Smooth muscle cell (in vitro differentiated cells): ENCODE measurements at regions not wholly inside any gene's neighbourhood (a gene's known extent, or its start where the extent isn't known, plus 50 kb on each side); places are given as distances from the start of the nearest gene placed in this dataset.

Source experiments
- DNase-seq: peaks from one replicate; lab custom pipeline; 2025; ENCODE audit not compliant: unreplicated experiment; lab: John Stamatoyannopoulos, UW
- H2AFZ ChIP-seq: fragments of 200-600 bp; sonication (generic); 2 replicates; pipeline ENCODE4 v1.6.0; 2016; ENCODE audit warnings: antibody characterized with exemption, low read depth, mild to moderate bottlenecking
- H3F3A ChIP-seq: fragments of 200-600 bp; sonication (generic); 2 replicates; pipeline ENCODE4 v1.6.0; 2017; ENCODE audit warnings: antibody characterized with exemption, low read depth
- H3K27ac ChIP-seq: fragments of 200-600 bp; sonication (generic); 2 replicates; pipeline ENCODE4 v1.5.1; 2016; ENCODE audit warnings: low read depth, mild to moderate bottlenecking
- H3K27me3 ChIP-seq: fragments of 200-600 bp; sonication (generic); 2 replicates; pipeline ENCODE4 v1.6.1; 2016; ENCODE audit warnings: low read depth, mild to moderate bottlenecking
- H3K36me3 ChIP-seq: fragments of 200-600 bp; sonication (generic); 2 replicates; pipeline ENCODE4 v1.5.1; 2016; ENCODE audit warnings: low read depth
- H3K4me1 ChIP-seq: fragments of 200-600 bp; sonication (generic); 2 replicates; pipeline ENCODE4 v1.5.1; 2016; ENCODE audit warnings: low read depth
- H3K4me2 ChIP-seq: fragments of 200-600 bp; sonication (generic); 2 replicates; pipeline ENCODE4 v1.6.0; 2016; ENCODE audit warnings: mild to moderate bottlenecking
- H3K4me3 ChIP-seq: fragments of 200-600 bp; sonication (generic); 2 replicates; pipeline ENCODE4 v1.5.1; 2016; ENCODE audit warnings: mild to moderate bottlenecking
- H3K79me2 ChIP-seq: fragments of 200-600 bp; sonication (generic); 2 replicates; pipeline ENCODE4 v1.6.0; 2016; ENCODE audit warnings: low read depth, mild to moderate bottlenecking
- H3K9ac ChIP-seq: fragments of 200-600 bp; sonication (generic); 2 replicates; pipeline ENCODE4 v1.6.0; 2016; ENCODE audit warnings: low read depth
- H3K9me3 ChIP-seq: fragments of 200-600 bp; sonication (generic); replicated peaks from 2 replicates; pipeline ENCODE4 v1.5.1; 2016; ENCODE audit warnings: low read depth
- H4K20me1 ChIP-seq: fragments of 200-600 bp; sonication (generic); 2 replicates; pipeline ENCODE4 v1.6.0; 2016; ENCODE audit warnings: low read depth
- WGBS: methylation state at CpG from one replicate; pipeline ENCODE4 v1.1.7; 2016; ENCODE audit warnings: low lambda C conversion rate; 5-methylcytosine and 5-hydroxymethylcytosine counted together
- TF ChIP-seq, protein P1 (sequence below): fragments of 200-600 bp; sonication (generic); IDR thresholded peaks from 2 replicates; pipeline ENCODE4 v1.5.1; 2017; ENCODE audit warnings: borderline replicate concordance, mild to moderate bottlenecking, antibody characterized with exemption; ENCODE audit not compliant: insufficient read depth, poor library complexity, severe bottlenecking

DNA sequence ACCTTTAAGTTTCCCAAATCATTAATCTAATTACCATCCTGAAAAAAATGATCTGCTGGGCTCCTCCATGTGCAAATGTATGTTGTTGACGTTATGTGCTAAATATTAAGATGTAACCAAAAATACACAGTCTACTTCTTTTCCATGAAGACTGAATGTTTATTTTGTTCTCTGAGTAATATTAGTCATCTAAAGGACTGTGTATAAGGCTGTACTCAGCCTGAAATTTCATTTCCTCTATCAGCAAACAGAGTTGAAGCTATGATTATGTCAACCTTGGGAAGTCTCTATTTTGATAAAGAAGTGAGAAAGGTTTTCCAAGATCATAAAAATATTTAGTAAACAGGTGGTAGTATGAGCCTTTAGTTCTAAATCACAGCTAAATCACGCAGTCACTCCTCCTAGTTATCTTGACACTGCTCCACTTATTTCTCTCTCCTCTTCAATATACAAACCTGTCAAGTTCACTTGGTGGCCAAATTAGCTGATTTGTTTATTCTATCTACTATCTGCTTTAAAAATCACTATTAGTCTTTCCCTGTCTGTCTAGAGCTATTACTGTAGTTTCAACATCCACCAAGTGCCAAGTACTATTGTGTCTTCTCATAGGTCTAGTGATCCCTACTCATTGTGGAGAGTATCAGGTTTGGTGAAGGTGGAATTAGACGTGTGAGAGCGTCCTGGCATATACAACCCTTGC, 211.7 kb upstream of the STARD13 start:
- no peaks in the 10 kb centered on the region for H3K9me3 ChIP-seq
- H4K20me1 ChIP-seq = no peaks in the 10 kb centered on the region
- peak overlapping the region; percentile 23 for H3K4me2 ChIP-seq
- H3K27me3 ChIP-seq = no peaks in the 10 kb centered on the region
- peak overlapping the region; percentile 1 for H2AFZ ChIP-seq
- 71% methylated on average over 4 of the region's 4 CpGs for whole genome bisulfite sequencing
- peaks cover 12% of the 10 kb centered on the region for H3F3A ChIP-seq
- DNase-seq = no peak
- no peak overlapping the region for H3K4me3 ChIP-seq
- H3K9ac ChIP-seq = no peak overlapping the region
- no peaks in the 10 kb centered on the region for H3K36me3 ChIP-seq
- peaks cover 7% of the 10 kb centered on the region for H3K4me1 ChIP-seq
- peak overlapping the region; percentile 29 for H3K27ac ChIP-seq
- no peaks in the 10 kb centered on the region for H3K79me2 ChIP-seq
- TF ChIP-seq, protein P1, sequence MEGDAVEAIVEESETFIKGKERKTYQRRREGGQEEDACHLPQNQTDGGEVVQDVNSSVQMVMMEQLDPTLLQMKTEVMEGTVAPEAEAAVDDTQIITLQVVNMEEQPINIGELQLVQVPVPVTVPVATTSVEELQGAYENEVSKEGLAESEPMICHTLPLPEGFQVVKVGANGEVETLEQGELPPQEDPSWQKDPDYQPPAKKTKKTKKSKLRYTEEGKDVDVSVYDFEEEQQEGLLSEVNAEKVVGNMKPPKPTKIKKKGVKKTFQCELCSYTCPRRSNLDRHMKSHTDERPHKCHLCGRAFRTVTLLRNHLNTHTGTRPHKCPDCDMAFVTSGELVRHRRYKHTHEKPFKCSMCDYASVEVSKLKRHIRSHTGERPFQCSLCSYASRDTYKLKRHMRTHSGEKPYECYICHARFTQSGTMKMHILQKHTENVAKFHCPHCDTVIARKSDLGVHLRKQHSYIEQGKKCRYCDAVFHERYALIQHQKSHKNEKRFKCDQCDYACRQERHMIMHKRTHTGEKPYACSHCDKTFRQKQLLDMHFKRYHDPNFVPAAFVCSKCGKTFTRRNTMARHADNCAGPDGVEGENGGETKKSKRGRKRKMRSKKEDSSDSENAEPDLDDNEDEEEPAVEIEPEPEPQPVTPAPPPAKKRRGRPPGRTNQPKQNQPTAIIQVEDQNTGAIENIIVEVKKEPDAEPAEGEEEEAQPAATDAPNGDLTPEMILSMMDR = no peak

DNA sequence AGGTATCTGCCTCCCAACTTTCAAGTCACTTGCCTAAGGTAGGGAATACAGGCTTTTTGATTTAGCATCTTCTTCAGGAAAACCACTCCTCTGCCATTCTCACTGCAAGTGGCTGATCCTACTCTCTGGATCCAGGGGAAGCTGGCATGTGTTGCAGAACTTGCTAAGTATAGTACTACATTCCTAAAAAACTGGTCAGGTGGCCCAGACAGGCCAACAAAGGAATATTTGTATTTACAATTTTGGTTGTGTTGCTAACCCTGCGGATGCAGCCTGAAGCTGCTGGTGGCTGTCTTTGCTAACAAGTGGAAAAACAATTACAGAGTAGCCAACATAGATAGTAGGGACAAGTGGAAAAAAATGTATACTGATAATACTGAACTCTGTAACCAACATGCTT, 222.5 kb upstream of the STARD13 start:
- 100% methylated on average over 1 of the region's 1 CpG for WGBS

DNA sequence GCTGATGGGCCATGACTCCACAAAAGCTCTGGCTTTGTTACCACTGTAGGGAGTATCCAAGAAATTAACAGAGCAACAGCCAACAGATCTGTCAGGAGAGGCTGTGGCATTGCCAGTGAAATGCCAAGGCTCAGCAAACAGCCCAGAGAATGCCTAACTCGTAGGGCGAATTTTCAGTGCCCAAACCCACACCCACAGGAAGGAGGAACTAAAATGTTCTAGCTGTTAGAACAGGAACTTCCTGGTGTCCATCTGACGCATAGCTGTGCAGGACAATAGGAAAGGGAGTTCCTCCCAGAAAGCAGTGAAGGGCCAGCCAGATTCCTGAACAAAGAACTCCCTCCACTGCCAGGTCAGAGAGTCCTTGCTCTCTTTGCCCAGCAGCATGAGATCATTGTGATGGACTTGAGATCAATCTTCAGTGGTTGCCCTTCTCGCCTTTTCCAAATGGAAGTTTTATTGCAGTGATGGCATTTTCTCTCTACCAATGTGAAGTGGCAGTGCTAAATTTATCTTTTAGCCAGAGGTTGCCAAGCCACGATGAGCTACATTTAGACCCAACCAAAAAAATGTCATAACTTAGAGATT, 224.2 kb upstream of the STARD13 start:
- Histone ChIP-seq H3K27ac (peak overlapping the region; percentile 55), H3K4me2 (no peak overlapping the region), H3K4me1 (peaks cover 3% of the 10 kb centered on the region), H3K9ac (no peak overlapping the region), H3K36me3 (no peaks in the 10 kb centered on the region), H4K20me1 (no peaks in the 10 kb centered on the region), H3K9me3 (no peaks in the 10 kb centered on the region), H3K27me3 (no peaks in the 10 kb centered on the region), H2AFZ (no peak overlapping the region), H3K79me2 (no peaks in the 10 kb centered on the region), H3F3A (peaks cover 3% of the 10 kb centered on the region), H3K4me3 (no peak overlapping the region)
- WGBS = 86% methylated on average over 5 of the region's 5 CpGs
- TF ChIP-seq, protein P1 = no peak
- no peak for DNase-seq

More for the DNA sequence above, 222.5 kb upstream of the STARD13 start:
- H3K4me1 ChIP-seq = peaks cover 3% of the 10 kb centered on the region
- no peak overlapping the region for H3K27ac ChIP-seq
- no peak overlapping the region for H2AFZ ChIP-seq
- H3F3A ChIP-seq = peaks cover 3% of the 10 kb centered on the region
- H3K36me3 ChIP-seq = no peaks in the 10 kb centered on the region
- TF ChIP-seq, protein P1 = no peak
- DNase-seq = no peak
- no peaks in the 10 kb centered on the region for H3K79me2 ChIP-seq
- H3K27me3 ChIP-seq = no peaks in the 10 kb centered on the region
- H3K9ac ChIP-seq = no peak overlapping the region
- no peak overlapping the region for H3K4me2 ChIP-seq
- no peaks in the 10 kb centered on the region for H4K20me1 ChIP-seq
- no peaks in the 10 kb centered on the region for H3K9me3 ChIP-seq
- no peak overlapping the region for H3K4me3 ChIP-seq
